MM.1S (cell line): ENCODE measurements at regions not wholly inside any gene's neighbourhood (a gene's known extent, or its start where the extent isn't known, plus 50 kb on each side); places are given as distances from the start of the nearest gene placed in this dataset.

ENCODE experiments used
- DNase-seq: peaks from one replicate; pipeline ENCODE4 v3.0.0-alpha.2; 2015
- H2AFZ ChIP-seq: fragments of 300-600 bp; sonication (generic); 2 replicates; pipeline ENCODE4 v1.6.0; 2016; ENCODE audit warnings: antibody characterized with exemption, low read length
- H3F3A ChIP-seq: fragments of 300-600 bp; sonication (generic); 2 replicates; pipeline ENCODE4 v1.6.1; 2016; ENCODE audit warnings: mild to moderate bottlenecking, antibody characterized with exemption, low read length, moderate library complexity, mixed read lengths; ENCODE audit not compliant: insufficient read depth
- H3K27ac ChIP-seq: fragments of 300-600 bp; sonication (generic); 2 replicates; pipeline ENCODE4 v1.5.1; 2016; ENCODE audit warnings: mild to moderate bottlenecking, low read length
- H3K27me3 ChIP-seq: fragments of 300-600 bp; sonication (generic); replicated peaks from 2 replicates; pipeline ENCODE4 v1.6.0; 2016; ENCODE audit warnings: low read length; ENCODE audit not compliant: insufficient read depth
- H3K36me3 ChIP-seq: fragments of 300-600 bp; sonication (generic); replicated peaks from 2 replicates; pipeline ENCODE4 v1.6.1; 2016; ENCODE audit warnings: mild to moderate bottlenecking, low read length, mixed read lengths; ENCODE audit not compliant: insufficient read depth
- H3K4me1 ChIP-seq: fragments of 300-600 bp; sonication (generic); 2 replicates; pipeline ENCODE4 v1.6.1; 2016; ENCODE audit warnings: low read length, mixed read lengths
- H3K4me2 ChIP-seq: fragments of 300-600 bp; sonication (generic); 2 replicates; pipeline ENCODE4 v1.6.0; 2016; ENCODE audit warnings: low read depth, low read length
- H3K4me3 ChIP-seq: fragments of 300-600 bp; sonication (generic); 2 replicates; pipeline ENCODE4 v1.5.1; 2016; ENCODE audit warnings: low read length, mixed read lengths
- H3K79me2 ChIP-seq: fragments of 300-600 bp; sonication (generic); 2 replicates; pipeline ENCODE4 v1.6.1; 2016; ENCODE audit warnings: mixed run types, low read length, mixed read lengths
- H3K9ac ChIP-seq: fragments of 300-600 bp; sonication (generic); 2 replicates; pipeline ENCODE4 v1.6.1; 2016; ENCODE audit warnings: low read length, mixed read lengths
- H3K9me2 ChIP-seq: fragments of 300-600 bp; sonication (generic); replicated peaks from 2 replicates; pipeline ENCODE4 v1.6.1; 2016; ENCODE audit warnings: mild to moderate bottlenecking, low read length, mixed read lengths; ENCODE audit not compliant: insufficient read depth
- H3K9me3 ChIP-seq: fragments of 300-600 bp; sonication (generic); replicated peaks from 2 replicates; pipeline ENCODE4 v1.6.1; 2016; ENCODE audit warnings: mild to moderate bottlenecking, low read length, mixed read lengths; ENCODE audit not compliant: insufficient read depth
- H4K20me1 ChIP-seq: fragments of 300-600 bp; sonication (generic); 2 replicates; pipeline ENCODE4 v1.6.1; 2016; ENCODE audit warnings: mild to moderate bottlenecking, low read length, moderate library complexity, mixed read lengths; ENCODE audit not compliant: insufficient read depth
- EZH2 ChIP-seq: fragments of 300-600 bp; sonication (generic); optimal IDR thresholded peaks from 2 replicates; pipeline ENCODE3; 2017; ENCODE audit warnings: low read depth, mild to moderate bottlenecking, antibody characterized with exemption, low read length, mixed read lengths
- EZH2phosphoT487 ChIP-seq: fragments of 300-600 bp; sonication (generic); IDR thresholded peaks from 2 replicates; pipeline ENCODE4 v1.6.1; 2018; ENCODE audit warnings: antibody characterized with exemption, low read length
- TF ChIP-seq, protein P1 (sequence below): fragments of 300-600 bp; sonication (generic); IDR thresholded peaks from 2 replicates; pipeline ENCODE4 v1.5.1; 2016; ENCODE audit warnings: antibody characterized with exemption, low read length, mixed read lengths

DNA sequence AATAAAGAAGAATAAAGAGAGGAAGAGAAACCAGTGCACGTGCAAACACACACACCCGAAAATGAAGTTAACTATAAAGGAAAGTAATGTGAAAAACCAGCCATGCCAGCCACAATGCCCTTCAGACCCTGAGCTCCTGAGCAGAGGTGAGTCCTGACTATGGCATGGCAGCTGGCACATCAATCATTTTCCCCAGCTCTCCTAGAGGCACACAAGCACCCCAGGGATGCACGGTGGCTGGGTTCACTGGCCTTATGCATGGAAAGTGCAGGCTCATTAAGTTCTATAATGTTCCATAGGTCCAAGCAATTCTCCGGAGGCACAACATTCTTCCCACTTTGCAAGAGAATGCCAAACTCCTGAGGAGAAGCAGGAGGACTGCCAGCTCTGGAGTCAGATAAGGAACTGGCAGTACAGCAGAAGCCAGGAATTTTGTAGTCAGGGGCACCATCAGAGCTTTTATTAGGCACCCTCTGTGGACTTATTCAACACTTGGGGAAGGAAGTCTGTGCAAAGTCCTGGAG, 175.0 kb upstream of the PRDM1 start:
- H2AFZ ChIP-seq, result no peak overlapping the region
- H3K4me2 ChIP-seq, result no peak overlapping the region

DNA sequence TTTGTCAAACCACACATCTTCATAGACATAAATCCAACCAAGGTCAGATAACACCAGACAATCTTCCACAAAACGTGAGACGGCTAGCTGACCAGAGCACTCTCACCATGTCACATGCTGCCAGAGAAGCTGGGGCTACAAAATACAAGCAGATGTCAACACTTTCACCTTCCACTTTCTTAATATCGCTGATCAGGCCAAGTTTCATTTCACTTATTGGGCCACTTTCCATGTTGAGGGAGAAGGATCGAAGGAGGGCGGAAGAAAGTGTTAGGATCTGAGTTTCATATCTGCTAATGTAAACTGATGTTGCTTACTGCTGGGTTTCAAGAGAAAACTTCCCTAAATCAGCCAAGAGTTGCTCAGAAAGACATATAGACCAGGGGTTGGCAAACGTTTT, 177.0 kb upstream of the PRDM1 start:
- no peak overlapping the region for H3K4me2 ChIP-seq
- no peaks in the 10 kb centered on the region for H3F3A ChIP-seq
- no peak overlapping the region for H3K4me3 ChIP-seq
- H3K4me1 ChIP-seq, result no peaks in the 10 kb centered on the region
- no peaks in the 10 kb centered on the region for H3K79me2 ChIP-seq
- DNase-seq, result no peak
- TF ChIP-seq EZH2phosphoT487 (no peak), EZH2 (no peak)
- TF ChIP-seq, protein P1, sequence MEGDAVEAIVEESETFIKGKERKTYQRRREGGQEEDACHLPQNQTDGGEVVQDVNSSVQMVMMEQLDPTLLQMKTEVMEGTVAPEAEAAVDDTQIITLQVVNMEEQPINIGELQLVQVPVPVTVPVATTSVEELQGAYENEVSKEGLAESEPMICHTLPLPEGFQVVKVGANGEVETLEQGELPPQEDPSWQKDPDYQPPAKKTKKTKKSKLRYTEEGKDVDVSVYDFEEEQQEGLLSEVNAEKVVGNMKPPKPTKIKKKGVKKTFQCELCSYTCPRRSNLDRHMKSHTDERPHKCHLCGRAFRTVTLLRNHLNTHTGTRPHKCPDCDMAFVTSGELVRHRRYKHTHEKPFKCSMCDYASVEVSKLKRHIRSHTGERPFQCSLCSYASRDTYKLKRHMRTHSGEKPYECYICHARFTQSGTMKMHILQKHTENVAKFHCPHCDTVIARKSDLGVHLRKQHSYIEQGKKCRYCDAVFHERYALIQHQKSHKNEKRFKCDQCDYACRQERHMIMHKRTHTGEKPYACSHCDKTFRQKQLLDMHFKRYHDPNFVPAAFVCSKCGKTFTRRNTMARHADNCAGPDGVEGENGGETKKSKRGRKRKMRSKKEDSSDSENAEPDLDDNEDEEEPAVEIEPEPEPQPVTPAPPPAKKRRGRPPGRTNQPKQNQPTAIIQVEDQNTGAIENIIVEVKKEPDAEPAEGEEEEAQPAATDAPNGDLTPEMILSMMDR, result no peak
- no peaks in the 10 kb centered on the region for H3K36me3 ChIP-seq
- no peaks in the 10 kb centered on the region for H3K9me3 ChIP-seq
- H4K20me1 ChIP-seq, result no peaks in the 10 kb centered on the region
- no peaks in the 10 kb centered on the region for H3K27me3 ChIP-seq
- no peak overlapping the region for H3K9ac ChIP-seq
- no peak overlapping the region for H3K27ac ChIP-seq
- H3K9me2 ChIP-seq, result no peaks in the 10 kb centered on the region
- no peak overlapping the region for H2AFZ ChIP-seq

More for the DNA sequence above, 175.0 kb upstream of the PRDM1 start:
- no peak overlapping the region for H3K9ac ChIP-seq
- H4K20me1 ChIP-seq, result no peaks in the 10 kb centered on the region
- no peak overlapping the region for H3K4me3 ChIP-seq
- no peak overlapping the region for H3K27ac ChIP-seq
- no peaks in the 10 kb centered on the region for H3K79me2 ChIP-seq
- no peaks in the 10 kb centered on the region for H3F3A ChIP-seq
- H3K4me1 ChIP-seq, result no peaks in the 10 kb centered on the region
- H3K36me3 ChIP-seq, result no peaks in the 10 kb centered on the region
- no peaks in the 10 kb centered on the region for H3K9me3 ChIP-seq
- H3K27me3 ChIP-seq, result no peaks in the 10 kb centered on the region
- no peak for DNase-seq
- TF ChIP-seq EZH2 (no peak), EZH2phosphoT487 (no peak)
- TF ChIP-seq, protein P1, result no peak
- no peaks in the 10 kb centered on the region for H3K9me2 ChIP-seq

DNA sequence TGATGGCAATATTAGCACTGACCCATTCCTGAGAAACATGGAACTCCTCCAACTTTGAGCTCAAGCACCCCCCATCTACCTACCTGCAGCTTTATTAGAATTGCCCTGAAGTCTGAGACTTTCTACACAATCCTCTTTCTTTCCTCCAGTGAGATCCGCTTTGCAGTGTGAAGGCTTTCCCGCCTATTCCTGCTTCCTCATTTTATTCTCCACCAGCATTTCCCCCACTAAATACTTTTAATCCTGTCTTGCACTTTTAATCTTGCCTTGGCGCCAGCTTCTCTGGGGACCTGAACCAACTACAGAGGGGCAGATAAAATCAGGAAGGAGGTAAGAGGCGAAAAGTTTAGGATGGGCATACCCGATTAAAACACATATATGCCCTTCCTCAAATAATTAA, 178.1 kb upstream of the PRDM1 start:
- Histone ChIP-seq H3K4me1 (no peaks in the 10 kb centered on the region), H3K27ac (no peak overlapping the region), H3K79me2 (no peaks in the 10 kb centered on the region), H3K9me3 (no peaks in the 10 kb centered on the region), H3K9ac (no peak overlapping the region), H4K20me1 (no peaks in the 10 kb centered on the region), H3K27me3 (no peaks in the 10 kb centered on the region), H3K4me2 (no peak overlapping the region), H3K4me3 (no peak overlapping the region), H3K36me3 (no peaks in the 10 kb centered on the region), H3F3A (no peaks in the 10 kb centered on the region), H3K9me2 (no peaks in the 10 kb centered on the region), H2AFZ (no peak overlapping the region)
- TF ChIP-seq, protein P1, result no peak
- TF ChIP-seq EZH2phosphoT487, result no peak
- TF ChIP-seq EZH2, result no peak
- no peak for DNase-seq
